Stimulated activated CD4-positive, alpha-beta T cell treated with anti-CD3 and anti-CD28 coated beads, Interleukin-4, amount 100 ng/mL, for 48 hours (primary cell): ENCODE measurements at regions not wholly inside any gene's neighbourhood (a gene's known extent, or its start where the extent isn't known, plus 50 kb on each side); places are given as distances from the start of the nearest gene placed in this dataset.
"Not testable (repeated sequence)": the region's sequence is repeated elsewhere in the genome, so short reads cannot be mapped to it uniquely, and the experiment has no call there.

Experiments used
- DNase-seq, 2 donors: peaks; one replicate each; pipeline ENCODE4 v3.0.0-alpha.2; 2020; ENCODE audit warnings: low read depth in 2 of 2

- no peak for DNase-seq
Measured at GRCh38 chr15:47887241-47887800, 170.0 kb downstream of the SEMA6D start.

- no peak for DNase-seq
Measured at GRCh38 chr15:47888385-47889100, 171.2 kb downstream of the SEMA6D start.

- no peak for DNase-seq
Measured at GRCh38 chr15:47890397-47891150, 173.3 kb downstream of the SEMA6D start.

- no peak for DNase-seq
Measured at GRCh38 chr15:47897525-47897924, 180.2 kb downstream of the SEMA6D start.

GRCh38 chr15:47900751-47901150 lies 183.4 kb downstream of the SEMA6D start:
- no peak for DNase-seq

- DNase-seq: no peak
Measured at GRCh38 chr15:47903368-47903767, 186.1 kb downstream of the SEMA6D start.

- DNase-seq: no peak
Measured at GRCh38 chr15:47908486-47908885, 191.2 kb downstream of the SEMA6D start.

- DNase-seq: no peak
Measured at GRCh38 chr15:47908950-47909670, 191.8 kb downstream of the SEMA6D start.

- not testable (repeated sequence) for DNase-seq
Measured at GRCh38 chr15:47912910-47913309, 195.6 kb downstream of the SEMA6D start.

GRCh38 chr15:47917881-47918280 lies 200.6 kb downstream of the SEMA6D start:
- no peak for DNase-seq

GRCh38 chr15:47918877-47919276 lies 201.6 kb downstream of the SEMA6D start:
- no peak for DNase-seq

GRCh38 chr15:47924381-47924780 lies 196.4 kb upstream of the SLC24A5 start:
- no peak for DNase-seq

GRCh38 chr15:47929138-47929803 lies 191.5 kb upstream of the SLC24A5 start:
- DNase-seq: no peak

GRCh38 chr15:47932261-47932660 lies 188.5 kb upstream of the SLC24A5 start:
- DNase-seq: no peak

GRCh38 chr15:47932951-47933641 lies 187.7 kb upstream of the SLC24A5 start:
- DNase-seq: no peak

GRCh38 chr15:47933865-47934264 lies 186.9 kb upstream of the SLC24A5 start:
- DNase-seq: no peak

- no peak for DNase-seq
Measured at GRCh38 chr15:47934342-47934741, 186.4 kb upstream of the SLC24A5 start.

GRCh38 chr15:47937834-47938233 lies 183.0 kb upstream of the SLC24A5 start:
- DNase-seq: no peak

GRCh38 chr15:47944637-47945288 lies 176.0 kb upstream of the SLC24A5 start:
- no peak for DNase-seq

GRCh38 chr15:47945872-47946650 lies 174.7 kb upstream of the SLC24A5 start:
- DNase-seq: no peak
